Left ventricle myocardium superior (tissue), 1 donor: ENCODE measurements at regions not wholly inside any gene's neighbourhood (a gene's known extent, or its start where the extent isn't known, plus 50 kb on each side); places are given as distances from the start of the nearest gene placed in this dataset.

Experiments used
- ATAC-seq: fragments of 200-7000 bp; cut with Tn5 transposase; one replicate; pipeline ENCODE4 v1.9.1; 2020; ENCODE audit warnings: mild to moderate bottlenecking, moderate library complexity
- DNase-seq: peaks from one replicate; pipeline ENCODE4 v3.0.0-alpha.2; 2020
- intact Hi-C: fragments of 100-400 bp; cut with micrococcal nuclease; formaldehyde crosslinking; loops from one replicate; pipeline ENCODE4 v1.11.0; 2022
- donor health status: DM: no; HTN: yes; CAD: no; lungs with severe emphysema.

DNA sequence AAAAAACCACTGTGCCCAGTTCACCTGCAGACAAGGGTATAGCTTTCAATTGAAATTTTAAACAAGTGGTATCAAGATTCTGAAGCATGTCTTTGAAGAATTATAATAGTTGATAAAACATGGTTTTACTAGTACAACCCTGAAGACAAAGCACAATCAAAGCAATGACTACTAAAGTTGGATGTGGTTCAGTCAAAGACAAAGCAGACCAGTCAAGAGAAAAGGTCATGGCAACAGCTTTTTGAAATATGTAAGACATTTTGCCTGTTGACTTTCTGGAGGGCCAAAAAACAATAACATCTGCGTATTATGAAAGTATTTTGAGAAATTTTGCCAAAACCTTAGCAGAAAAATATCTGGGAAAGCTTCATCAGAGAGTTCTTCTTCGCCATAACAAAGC, 1393.6 kb downstream of the SI start:
- DNase-seq: no peak
- ATAC-seq: no peak
- intact Hi-C loops: no loop called here

DNA sequence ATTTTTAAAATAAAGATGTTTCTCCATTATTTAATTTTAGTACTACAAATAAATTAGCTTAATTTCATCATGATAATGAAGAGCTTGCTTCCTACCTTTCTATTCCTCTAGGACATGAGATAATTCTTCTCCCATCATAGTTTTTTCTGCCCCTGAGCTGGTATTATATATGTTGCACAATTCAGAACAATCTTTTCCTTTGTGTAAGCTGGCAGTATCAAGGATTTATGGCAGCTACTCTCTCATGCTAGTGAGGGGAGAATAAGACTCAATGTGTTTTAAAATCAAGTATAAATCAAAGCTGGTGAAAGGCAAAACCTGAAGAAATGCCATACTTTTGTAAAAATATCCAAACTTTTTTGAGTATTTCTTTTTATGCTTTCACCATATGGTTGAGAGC, 1405.3 kb downstream of the SI start:
- intact Hi-C loops: no loop called here
- no peak for ATAC-seq

DNA sequence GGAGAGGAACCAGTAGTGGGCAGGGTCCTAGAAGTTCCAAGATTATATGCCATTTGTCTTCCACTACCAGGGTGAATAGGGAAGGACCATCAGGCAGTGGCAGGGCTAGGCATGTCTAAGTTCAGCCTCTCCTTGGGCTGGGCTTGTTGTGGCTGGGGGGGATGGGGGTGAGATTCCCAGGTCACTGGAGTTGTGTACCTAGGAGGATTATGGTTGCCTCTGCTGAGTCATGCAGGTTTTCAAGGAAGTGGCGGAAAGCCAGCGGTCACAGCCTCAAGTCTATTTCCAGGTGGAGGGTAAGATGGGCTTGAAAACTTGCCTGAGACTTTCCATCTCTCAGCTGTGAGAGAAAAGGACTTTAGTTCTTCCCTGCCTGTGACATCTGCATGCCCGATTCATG, 1407.1 kb downstream of the SI start:
- ATAC-seq (no peak), DNase-seq (no peak)
- intact Hi-C loops: no loop called here

More for the DNA sequence above, 1405.3 kb downstream of the SI start:
- no peak for DNase-seq

DNA sequence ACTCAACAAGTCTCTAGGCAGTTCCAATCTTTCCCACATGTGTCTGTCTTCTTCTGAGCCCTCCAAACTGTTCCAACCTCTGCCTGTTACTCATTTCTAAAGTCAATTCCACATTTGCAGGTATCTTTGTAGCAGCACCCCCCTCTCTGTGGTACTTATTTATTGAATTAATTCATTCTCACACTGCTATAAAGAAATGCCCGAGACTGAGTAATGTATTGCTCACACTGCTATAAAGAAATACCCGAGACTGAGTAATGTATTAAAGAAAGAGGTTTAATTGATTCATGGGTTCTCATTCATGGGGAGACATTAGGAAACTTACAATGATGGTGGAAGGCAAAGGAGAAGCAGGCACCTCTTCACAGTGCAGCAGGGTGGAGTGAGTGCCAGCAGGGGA, 1413.8 kb downstream of the SI start:
- intact Hi-C loops: no loop called here
- ATAC-seq: no peak

DNA sequence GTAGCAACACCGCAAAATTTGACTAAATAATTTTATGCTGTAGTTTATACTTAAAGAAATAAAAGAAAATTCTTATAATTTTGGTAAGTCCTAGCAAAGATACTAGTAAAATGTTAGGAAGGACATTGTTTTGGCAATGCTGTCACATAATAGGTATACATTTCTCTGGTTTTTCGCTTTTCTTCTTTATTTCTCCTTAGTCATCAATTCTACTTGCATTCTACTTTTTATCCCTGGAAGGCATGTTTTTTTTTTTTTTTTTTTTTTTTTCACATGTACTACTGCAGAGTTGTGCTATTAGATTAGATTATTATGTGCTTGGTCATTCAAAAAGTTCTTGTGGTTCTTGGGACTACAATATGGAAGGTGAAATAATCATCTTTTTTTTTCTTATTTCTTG, 1421.2 kb downstream of the SI start:
- DNase-seq (no peak), ATAC-seq (no peak)
- intact Hi-C loops: no loop called here

More for the DNA sequence above, 1413.8 kb downstream of the SI start:
- no peak for DNase-seq

DNA sequence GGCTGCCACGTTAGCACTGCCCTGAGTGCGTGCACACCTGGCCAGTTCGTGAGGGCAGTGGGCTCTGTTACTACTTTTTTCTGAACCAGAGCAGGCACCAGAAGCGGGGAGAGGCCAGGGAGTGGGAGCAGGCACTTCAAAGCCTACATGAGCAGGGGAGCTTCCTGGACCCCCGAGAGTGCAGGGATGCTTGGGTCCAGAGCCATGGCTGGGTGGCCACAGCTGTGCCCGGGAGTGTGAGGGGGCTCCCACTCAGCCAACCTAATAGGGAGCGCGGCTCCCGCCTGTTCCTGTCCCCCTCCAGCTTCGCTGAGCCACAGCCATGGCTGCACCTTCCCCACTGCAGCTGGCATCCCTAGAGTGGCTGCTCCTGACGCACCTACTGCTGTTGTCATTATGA, 1423.3 kb downstream of the SI start:
- no peak for DNase-seq
- ATAC-seq: no peak
- intact Hi-C loops: no loop called here

DNA sequence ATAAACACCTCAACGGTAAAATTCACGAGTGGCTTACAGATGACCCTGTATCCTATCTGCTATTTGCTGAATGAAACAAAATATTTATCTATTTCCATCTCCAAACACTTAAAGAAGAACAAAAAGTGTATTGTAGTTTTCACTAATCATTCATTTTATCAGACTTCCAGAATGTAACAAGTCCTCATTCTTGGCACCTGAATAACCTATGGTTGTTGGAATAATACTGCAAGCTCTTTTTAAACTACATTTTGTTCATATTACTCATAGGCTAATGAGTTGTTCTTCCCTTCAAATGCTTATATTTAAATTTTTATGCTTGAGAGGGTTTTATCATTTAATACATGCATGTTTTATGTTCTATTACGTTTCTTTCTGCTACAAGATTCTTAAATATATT, 1434.1 kb downstream of the SI start:
- intact Hi-C loops: no loop called here
- no peak for DNase-seq
- no peak for ATAC-seq

DNA sequence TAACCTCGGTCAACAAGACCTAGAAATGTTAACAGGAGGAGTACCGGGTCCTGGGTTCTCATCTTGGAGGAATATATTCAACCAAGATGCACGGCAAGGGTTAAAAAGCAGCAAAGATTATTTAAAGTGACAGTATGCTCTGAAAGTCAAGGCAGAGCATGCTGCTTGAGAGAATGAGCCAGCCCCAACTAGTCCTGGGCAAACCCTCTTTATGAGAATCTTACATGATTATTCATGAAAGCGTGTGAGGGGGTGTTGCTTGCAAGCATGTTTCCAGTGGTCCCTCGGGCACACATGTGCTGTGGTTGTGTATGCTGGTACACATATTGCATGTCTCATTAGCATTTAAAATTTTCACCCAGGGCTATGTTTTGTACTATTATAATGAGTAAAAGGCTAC, 1445.6 kb downstream of the SI start:
- intact Hi-C loops: no loop called here
- DNase-seq (no peak), ATAC-seq (no peak)

DNA sequence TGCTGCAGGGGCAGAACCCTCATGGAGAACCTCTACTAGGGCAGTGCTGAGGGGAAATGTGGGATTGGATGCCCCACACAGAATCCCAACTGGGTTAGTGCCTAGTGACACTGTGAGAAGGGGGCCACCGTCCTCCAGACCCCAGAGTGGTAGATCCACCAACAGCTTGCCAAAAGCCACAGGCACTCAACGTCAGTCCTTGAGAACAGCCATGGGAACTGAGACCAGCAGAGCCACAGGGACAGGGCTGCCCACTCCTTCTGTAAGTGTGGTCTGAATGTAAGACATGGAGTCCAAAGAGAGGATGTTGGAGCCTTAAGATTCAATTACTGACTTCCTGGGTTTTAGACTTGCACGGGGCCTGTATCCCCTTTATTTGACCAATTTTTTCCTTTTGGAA, 1451.5 kb downstream of the SI start:
- intact Hi-C loops: no loop called here
- ATAC-seq (no peak), DNase-seq (no peak)

DNA sequence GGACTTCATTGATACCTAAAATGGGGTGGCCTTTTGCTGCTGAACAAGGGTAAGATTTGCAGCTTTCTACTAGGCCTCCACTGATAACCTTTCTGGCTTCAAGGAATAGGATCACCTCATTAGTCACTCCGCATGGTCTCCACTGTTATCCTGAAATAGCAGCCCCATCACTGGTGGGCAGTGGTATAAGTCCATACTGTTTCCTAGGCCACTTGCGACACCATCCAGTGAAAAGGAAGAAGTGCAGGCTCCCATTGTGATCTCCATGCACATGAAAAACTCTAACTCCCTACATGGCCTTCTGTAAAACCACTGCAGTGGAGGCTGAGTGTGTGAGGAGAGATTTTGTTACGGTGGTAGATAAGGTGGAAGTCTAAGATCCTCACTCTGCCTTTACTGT, 1455.9 kb downstream of the SI start:
- DNase-seq: no peak
- intact Hi-C loops: no loop called here
- no peak for ATAC-seq

DNA sequence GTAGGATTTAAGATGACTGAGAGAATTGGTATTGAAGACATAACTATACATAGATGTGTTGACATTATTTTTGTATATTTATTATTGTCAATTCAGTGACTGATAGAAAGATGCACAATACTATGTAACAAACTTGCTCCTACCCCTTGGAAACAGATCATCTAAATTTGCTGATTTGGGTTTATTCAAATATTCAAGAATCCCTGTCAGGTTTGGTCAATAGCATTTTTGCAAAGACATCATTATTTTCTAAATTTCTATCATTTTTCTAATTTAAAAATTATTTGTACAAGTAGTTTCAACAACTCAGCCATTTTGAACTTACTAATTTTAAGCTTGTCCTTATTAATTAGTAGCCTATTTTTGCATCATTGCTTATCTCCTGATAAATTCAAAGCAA, 1463.4 kb downstream of the SI start:
- intact Hi-C loops: no loop called here
- DNase-seq (no peak), ATAC-seq (no peak)

DNA sequence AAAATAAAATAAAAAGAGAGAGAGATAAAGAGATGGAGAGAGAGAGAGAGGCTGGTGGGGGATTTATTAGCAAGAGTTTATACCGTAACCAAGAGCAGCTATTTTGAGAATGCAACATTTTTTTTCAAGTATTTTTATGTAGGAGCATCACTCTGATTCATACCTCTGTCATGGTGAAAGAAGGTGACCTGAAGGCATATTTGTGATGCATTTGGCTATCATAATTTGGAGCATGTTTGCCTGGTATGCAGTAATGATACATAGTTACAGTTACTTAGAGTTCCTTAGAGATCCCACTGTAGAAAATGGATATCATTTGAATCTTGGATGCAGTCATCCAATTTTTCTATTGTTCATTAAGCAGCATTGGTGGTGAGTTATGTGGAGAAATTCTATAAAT, 1472.4 kb downstream of the SI start:
- no peak for DNase-seq
- ATAC-seq: no peak
- intact Hi-C loops: no loop called here

DNA sequence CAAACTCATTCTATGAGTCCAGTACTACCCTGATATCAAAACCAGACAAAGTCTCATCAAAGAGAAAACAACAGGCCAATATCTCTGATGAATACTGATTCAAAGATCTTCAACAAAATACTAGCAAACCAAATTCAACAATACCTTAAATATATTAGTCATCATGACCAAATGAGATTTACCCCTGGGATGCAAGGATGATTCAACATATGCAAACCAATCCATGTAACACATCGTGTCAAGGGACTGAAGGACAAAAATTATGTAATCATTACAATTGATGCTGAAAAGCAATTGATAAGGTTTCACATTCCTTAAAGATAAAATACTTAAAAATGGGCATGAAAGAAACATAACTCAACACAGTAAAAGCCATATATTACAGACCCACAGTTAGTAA, 1476.9 kb downstream of the SI start:
- DNase-seq: no peak
- ATAC-seq: no peak

DNA sequence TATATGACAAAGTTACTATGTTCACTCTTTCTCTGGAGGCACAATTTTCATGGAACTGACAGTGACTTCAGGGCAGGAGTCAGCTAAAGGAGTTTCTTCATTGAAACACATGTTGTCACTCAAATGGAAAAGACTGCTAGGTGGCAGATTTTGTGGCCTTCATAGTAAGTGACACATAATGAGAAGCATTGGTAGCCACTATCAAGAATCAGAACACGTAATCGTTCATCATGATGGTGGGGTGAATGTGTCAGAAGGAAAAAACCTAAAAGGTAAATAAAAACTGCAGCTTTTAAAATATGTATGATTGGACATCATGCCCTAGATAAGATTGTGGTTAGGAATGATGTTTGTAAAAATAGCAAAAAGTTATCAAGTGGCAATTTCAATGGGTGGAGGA, 1491.0 kb downstream of the SI start:
- ATAC-seq: no peak
- DNase-seq: no peak

More for the DNA sequence above, 1476.9 kb downstream of the SI start:
- intact Hi-C loops: no loop called here

DNA sequence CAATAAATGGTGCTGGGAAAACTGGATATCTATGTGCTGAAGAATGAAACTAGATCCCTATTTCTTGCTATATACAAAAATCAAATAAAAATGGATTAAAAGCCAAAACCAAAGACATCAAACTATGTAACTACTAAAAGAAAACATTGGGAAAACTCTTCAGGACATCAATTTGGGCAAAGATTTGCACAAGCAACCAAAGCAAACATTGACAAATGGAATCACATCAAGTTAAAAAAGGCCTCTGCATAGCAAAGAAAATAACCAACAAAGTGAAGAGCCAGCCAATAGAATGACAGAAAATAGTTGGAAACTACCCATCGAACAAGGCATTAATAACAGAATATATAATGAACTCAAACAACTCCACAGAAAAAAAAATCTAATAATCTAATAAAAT, 1495.3 kb downstream of the SI start:
- DNase-seq (no peak), ATAC-seq (no peak)
- intact Hi-C loops: no loop called here

More for the DNA sequence above, 1491.0 kb downstream of the SI start:
- intact Hi-C loops: no loop called here

DNA sequence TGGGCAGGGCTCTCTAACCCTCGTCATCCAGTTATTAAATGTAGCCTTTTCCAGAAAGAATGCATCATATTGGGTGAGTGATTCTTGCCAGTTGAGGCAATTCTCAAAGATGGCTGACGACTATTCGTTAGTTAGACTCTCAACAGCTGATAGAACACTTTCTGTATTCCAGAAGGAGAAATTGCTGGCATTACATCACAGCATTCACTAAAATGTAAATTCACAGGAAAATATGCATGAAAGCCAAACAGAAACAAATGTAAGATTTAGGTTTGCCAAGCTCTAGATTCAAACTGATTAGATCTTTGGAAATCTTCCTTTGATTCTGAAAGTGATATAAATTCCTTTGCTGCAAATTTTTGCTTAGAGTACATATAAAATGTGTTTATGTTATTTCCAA, 1501.0 kb downstream of the SI start:
- DNase-seq: no peak
- ATAC-seq: no peak
- intact Hi-C loops: no loop called here

DNA sequence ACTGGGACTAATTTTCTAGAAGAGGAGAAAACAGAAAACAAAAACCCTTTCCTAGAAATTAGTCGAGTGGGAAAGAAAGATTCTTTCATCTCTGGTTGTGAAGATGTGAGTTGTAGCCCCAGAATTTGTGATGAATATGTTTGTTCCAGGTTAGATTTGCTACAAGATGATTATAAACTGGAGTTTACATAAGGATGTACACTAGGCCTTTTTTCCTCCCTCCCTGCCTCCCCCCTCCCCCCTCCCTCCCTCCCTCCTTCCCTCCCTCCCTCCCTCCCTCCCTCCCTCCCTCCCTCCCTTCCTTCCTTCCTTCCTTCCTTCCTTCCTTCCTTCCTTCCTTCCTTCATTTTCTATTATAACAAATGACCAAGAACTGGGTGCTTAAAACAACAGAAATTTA, 1502.0 kb downstream of the SI start:
- no peak for ATAC-seq
- no peak for DNase-seq
- intact Hi-C loops: no loop called here

DNA sequence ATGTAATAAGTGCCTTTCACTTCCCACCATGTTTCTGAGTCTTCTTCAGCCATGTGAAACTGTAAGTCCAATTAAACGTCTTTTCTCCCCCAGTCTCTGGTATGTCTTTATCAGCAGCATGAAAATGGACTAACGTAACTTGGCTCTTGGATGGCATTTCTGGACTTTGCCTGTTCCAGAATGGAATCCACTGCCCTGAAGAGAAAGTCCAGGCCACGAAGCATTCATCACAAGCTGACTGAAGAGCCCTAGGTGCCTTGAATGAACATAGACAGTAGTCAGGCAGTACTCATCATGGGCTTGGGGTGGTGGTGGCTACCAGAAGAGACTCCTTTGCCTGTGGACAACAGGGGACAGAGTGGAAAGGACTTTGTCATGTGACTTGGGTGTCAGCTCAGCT, 1505.0 kb downstream of the SI start:
- ATAC-seq (no peak), DNase-seq (no peak)
- intact Hi-C loops: no loop called here

DNA sequence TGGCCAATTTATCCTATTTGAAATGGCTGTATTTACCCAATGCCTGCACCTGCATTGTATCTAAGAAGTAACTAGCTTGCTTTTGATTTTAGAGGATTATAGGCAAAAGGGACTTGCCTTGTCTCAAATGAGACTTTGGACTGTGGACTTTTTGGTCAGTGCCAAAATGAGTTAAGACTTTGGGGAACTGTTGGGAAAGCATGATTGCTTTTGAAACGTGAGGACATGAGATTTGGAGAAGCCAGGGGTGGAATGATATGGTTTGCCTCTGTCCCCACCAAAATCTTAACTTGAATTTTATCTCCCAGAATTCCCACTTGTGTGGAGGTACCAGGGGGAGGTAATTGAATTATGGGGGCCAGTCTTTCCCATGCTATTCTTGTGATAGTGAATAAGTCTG, 1505.4 kb downstream of the SI start:
- intact Hi-C loops: no loop called here
- no peak for ATAC-seq
- no peak for DNase-seq

DNA sequence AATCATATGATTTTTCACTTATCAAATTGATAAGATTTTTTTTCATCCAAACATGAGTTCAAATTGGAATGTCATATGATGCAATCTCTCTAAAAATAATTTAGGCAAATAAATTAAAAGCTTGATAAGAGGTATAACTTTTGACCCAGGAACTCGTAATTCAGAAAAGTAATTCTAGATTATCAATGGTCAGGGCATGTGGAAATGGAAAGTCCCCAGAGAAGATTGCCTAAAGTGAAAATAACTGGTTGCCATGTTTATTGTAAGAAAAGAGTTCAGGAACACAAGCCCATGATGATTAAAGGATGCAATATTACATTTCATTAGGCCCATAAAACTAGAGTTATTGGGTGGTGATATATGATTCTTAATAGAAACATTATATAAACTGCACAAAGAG, 1514.8 kb downstream of the SI start:
- intact Hi-C loops: no loop called here
- no peak for DNase-seq
- ATAC-seq: no peak

DNA sequence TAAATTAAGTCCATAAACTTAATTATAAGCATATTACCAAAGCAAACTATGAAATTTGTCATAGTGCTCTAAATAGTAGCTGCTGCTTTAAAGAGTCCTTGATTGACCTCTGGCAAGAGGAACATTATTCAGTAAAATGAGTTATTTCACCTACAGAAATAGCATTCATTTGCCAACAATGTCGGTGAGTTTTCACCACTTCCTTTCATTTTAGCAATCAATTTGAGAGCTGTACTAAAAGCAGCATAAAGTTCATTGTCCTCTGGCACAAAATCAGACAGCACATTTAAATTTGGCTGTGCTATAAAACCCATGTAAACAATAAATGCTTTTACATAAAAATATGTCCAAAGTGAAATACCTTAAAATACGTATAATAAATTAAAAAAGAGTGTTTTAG, 1515.7 kb downstream of the SI start:
- DNase-seq (no peak), ATAC-seq (no peak)
- intact Hi-C loops: no loop called here

DNA sequence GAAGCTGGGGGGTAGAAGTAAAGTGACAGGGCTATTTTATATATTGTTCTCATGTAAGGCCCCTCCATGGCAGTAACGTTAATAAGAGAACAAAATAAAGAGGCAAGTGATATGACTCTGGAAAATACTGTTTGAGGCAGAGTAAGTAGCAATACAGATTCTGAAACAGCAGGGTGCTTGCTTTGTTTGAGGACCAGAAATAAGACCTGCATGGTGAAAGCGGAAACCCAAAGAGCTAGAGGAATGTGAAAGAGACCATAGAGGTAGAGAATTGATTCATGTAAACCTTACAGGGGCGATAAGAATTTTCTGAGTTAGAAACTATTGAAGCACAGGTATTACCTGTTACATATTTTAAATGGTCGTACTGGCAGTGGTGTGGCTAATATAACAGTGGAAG, 1517.1 kb downstream of the SI start:
- intact Hi-C loops: no loop called here
- DNase-seq (no peak), ATAC-seq (no peak)

DNA sequence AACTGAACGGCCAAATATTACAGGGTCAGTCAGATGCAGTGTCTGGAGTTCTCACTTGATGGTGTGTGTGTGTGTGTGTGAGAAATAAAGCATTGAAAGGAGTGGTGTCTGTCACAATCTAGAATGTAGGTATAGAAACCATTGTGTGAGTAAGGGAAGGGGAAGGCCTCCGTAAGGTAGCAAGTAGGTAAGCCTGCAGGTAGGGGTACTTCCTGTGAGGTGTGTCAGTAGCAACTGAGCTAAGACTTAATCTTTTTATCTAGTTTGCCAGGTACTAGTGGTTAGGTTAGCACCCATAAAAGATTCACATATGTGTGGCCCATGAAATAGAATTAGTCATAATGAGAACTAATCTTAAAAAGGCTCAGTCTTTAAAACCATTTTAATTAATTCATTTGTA, 1517.8 kb downstream of the SI start:
- intact Hi-C loops: no loop called here
- ATAC-seq: no peak
- no peak for DNase-seq
